ENCODE measurements at regions not wholly inside any gene's neighbourhood (a gene's known extent, or its start where the extent isn't known, plus 50 kb on each side); places are given as distances from the start of the nearest gene placed in this dataset.

GRCh38 chr6:105746130-105746505 is 340.0 kb upstream of the PRDM1 start:
- Histone ChIP-seq H3K36me3 (ENCODE audit: low read length) (no peaks in the 10 kb centered on the region), H3K27me3 (ENCODE audit: low read length) (no peaks in the 10 kb centered on the region), H3K9me3 (ENCODE audit: insufficient read depth, low read length) (no peaks in the 10 kb centered on the region), H3K4me3 (ENCODE audit: insufficient read depth, low read length, poor library complexity, severe bottlenecking) (no peak overlapping the region), H3K9ac (ENCODE audit: low read length) (no peak overlapping the region), H3K27ac (ENCODE audit: low read depth, low read length) (no peak overlapping the region), H3K4me2 (ENCODE audit: low read depth, low read length, poor library complexity, severe bottlenecking) (no peak overlapping the region), H2AFZ (ENCODE audit: low read depth, low read length, severe bottlenecking) (no peak overlapping the region), H3K79me2 (ENCODE audit: insufficient read depth, low read length) (no peaks in the 10 kb centered on the region), H4K20me1 (ENCODE audit: low read depth, low read length) (no peaks in the 10 kb centered on the region), H3F3A (ENCODE audit: insufficient read depth) (no peaks in the 10 kb centered on the region), H3K9me2 (replicated peaks; ENCODE audit: insufficient read depth, low read length) (no peaks in the 10 kb centered on the region)
- no peak for TF ChIP-seq CTCF (IDR thresholded peaks at IDR 0.05; ENCODE audit: insufficient read depth, low read length, poor library complexity, severe bottlenecking)
- no peak for TF ChIP-seq EZH2phosphoT487 (conservative IDR thresholded peaks at IDR 0.05; ENCODE audit: low read length)

DNA sequence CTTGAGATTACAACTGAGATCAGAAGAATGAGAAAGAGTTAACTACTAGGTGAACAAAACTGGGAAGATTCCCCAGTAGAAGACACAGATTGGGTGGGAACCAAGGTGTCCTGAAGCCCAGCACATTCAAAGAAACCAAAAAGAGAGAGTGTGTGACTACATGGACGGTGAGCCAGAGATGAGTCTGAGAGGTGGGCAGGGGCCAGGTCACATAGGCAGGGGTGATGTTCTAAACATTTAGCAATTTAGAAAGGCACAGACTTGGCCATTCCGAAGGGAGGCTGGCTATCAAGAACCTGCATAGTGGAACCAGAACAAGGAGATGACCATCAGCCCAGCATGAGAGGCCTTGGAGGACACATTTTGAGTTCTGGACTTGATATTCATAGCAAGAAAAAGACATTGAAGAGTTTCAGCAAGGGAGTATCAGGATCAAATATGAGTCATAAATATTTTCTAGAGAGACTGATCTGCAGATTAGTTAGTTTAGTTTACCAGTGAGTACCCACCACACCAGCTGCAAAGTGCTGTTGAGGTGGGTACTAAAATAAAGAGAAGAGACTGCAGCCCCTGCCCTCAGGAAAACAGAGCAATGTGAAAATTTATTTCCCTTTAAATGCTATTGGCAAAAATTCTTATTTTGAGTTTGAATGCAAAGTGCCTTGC is 340.5 kb upstream of the PRDM1 start:
- H3K27ac ChIP-seq (ENCODE audit: low read depth, low read length) = no peak overlapping the region
- no peaks in the 10 kb centered on the region for H3K9me2 ChIP-seq (replicated peaks; ENCODE audit: insufficient read depth, low read length)
- H3F3A ChIP-seq (ENCODE audit: insufficient read depth) = no peaks in the 10 kb centered on the region
- no peaks in the 10 kb centered on the region for H4K20me1 ChIP-seq (ENCODE audit: low read depth, low read length)
- no peak overlapping the region for H3K4me3 ChIP-seq (ENCODE audit: insufficient read depth, low read length, poor library complexity, severe bottlenecking)
- no peaks in the 10 kb centered on the region for H3K79me2 ChIP-seq (ENCODE audit: insufficient read depth, low read length)
- no peaks in the 10 kb centered on the region for H3K27me3 ChIP-seq (ENCODE audit: low read length)
- H3K4me2 ChIP-seq (ENCODE audit: low read depth, low read length, poor library complexity, severe bottlenecking) = no peak overlapping the region
- H3K36me3 ChIP-seq (ENCODE audit: low read length) = no peaks in the 10 kb centered on the region
- TF ChIP-seq EZH2phosphoT487 (conservative IDR thresholded peaks at IDR 0.05; ENCODE audit: low read length) (no peak), CTCF (IDR thresholded peaks at IDR 0.05; ENCODE audit: insufficient read depth, low read length, poor library complexity, severe bottlenecking) (no peak)
- H2AFZ ChIP-seq (ENCODE audit: low read depth, low read length, severe bottlenecking) = no peak overlapping the region
- H3K9me3 ChIP-seq (ENCODE audit: insufficient read depth, low read length) = no peaks in the 10 kb centered on the region
- H3K9ac ChIP-seq (ENCODE audit: low read length) = no peak overlapping the region

DNA sequence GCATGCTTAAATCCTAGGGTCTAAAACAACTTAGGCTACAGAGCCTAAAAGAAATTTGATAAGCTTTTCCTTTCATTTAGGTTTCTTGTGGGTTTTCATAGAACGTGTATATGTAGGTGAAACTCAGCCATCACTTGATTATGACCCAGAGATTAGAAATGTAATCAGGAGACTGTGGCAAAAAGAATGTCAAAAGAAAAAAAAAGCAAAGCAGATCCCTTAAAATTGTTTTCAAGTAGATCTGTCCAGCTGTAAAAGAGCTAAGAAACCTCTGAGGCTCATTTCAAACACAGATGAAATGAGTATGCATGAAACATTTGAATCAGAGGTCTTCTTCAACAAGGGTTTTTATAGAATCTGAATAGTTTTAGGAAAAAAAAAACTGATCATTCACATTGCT is 341.3 kb upstream of the PRDM1 start:
- H3K9me2 ChIP-seq (replicated peaks; ENCODE audit: insufficient read depth, low read length) = no peaks in the 10 kb centered on the region

More for the DNA sequence above, 341.3 kb upstream of the PRDM1 start:
- Histone ChIP-seq H3K27me3 (ENCODE audit: low read length) (no peaks in the 10 kb centered on the region), H3K36me3 (ENCODE audit: low read length) (no peaks in the 10 kb centered on the region), H3K4me3 (ENCODE audit: insufficient read depth, low read length, poor library complexity, severe bottlenecking) (no peak overlapping the region), H3K4me2 (ENCODE audit: low read depth, low read length, poor library complexity, severe bottlenecking) (no peak overlapping the region), H3K9me3 (ENCODE audit: insufficient read depth, low read length) (no peaks in the 10 kb centered on the region), H3K27ac (ENCODE audit: low read depth, low read length) (no peak overlapping the region), H3K9ac (ENCODE audit: low read length) (no peak overlapping the region), H3F3A (ENCODE audit: insufficient read depth) (no peaks in the 10 kb centered on the region), H4K20me1 (ENCODE audit: low read depth, low read length) (no peaks in the 10 kb centered on the region), H2AFZ (ENCODE audit: low read depth, low read length, severe bottlenecking) (no peak overlapping the region), H3K79me2 (ENCODE audit: insufficient read depth, low read length) (no peaks in the 10 kb centered on the region)
- no peak for TF ChIP-seq CTCF (IDR thresholded peaks at IDR 0.05; ENCODE audit: insufficient read depth, low read length, poor library complexity, severe bottlenecking)
- TF ChIP-seq EZH2phosphoT487 (conservative IDR thresholded peaks at IDR 0.05; ENCODE audit: low read length) = no peak
